ENCODE measurements at regions not wholly inside any gene's neighbourhood (a gene's known extent, or its start where the extent isn't known, plus 50 kb on each side); places are given as distances from the start of the nearest gene placed in this dataset.
"Not testable (repeated sequence)": the region's sequence is repeated elsewhere in the genome, so short reads cannot be mapped to it uniquely, and the experiment has no call there.

GRCh38 chrX:121871122-121871521, 823.7 kb downstream of the GLUD2 start:
- no peaks in the 10 kb centered on the region for H4K20me1 ChIP-seq (ENCODE audit: control insufficient read depth, insufficient read depth, low read depth, low read length)
- no peaks in the 10 kb centered on the region for H3F3A ChIP-seq (ENCODE audit: control insufficient read depth, insufficient read depth)
- H3K4me3 ChIP-seq (ENCODE audit: low read length), result no peak overlapping the region
- H3K27me3 ChIP-seq (ENCODE audit: control insufficient read depth, low read length), result no peaks in the 10 kb centered on the region
- no peaks in the 10 kb centered on the region for H3K79me2 ChIP-seq (ENCODE audit: control insufficient read depth, low read length)
- H3K36me3 ChIP-seq (ENCODE audit: control insufficient read depth, low read length), result no peaks in the 10 kb centered on the region
- no peak for TF ChIP-seq CTCF (IDR thresholded peaks at IDR 0.05; ENCODE audit: low read depth, low read length, poor library complexity, severe bottlenecking)
- TF ChIP-seq EZH2phosphoT487 (IDR thresholded peaks at IDR 0.05; ENCODE audit: borderline replicate concordance, low read length), result no peak
- H3K9me3 ChIP-seq (ENCODE audit: control insufficient read depth, insufficient read depth, low read length), result no peaks in the 10 kb centered on the region
- no peak overlapping the region for H3K27ac ChIP-seq (ENCODE audit: low read depth, low read length)
- no peaks in the 10 kb centered on the region for H3K4me1 ChIP-seq (ENCODE audit: control insufficient read depth, low read length)
- H3K4me2 ChIP-seq (ENCODE audit: low read length), result no peak overlapping the region
- no peaks in the 10 kb centered on the region for H3K9me2 ChIP-seq (replicated peaks; ENCODE audit: control insufficient read depth, low read length)

- H3K9me3 ChIP-seq (ENCODE audit: control insufficient read depth, insufficient read depth, low read length), result no peaks in the 10 kb centered on the region
- no peaks in the 10 kb centered on the region for H3K27me3 ChIP-seq (ENCODE audit: control insufficient read depth, low read length)
- H3K27ac ChIP-seq (ENCODE audit: low read depth, low read length), result no peak overlapping the region
- no peak overlapping the region for H3K4me2 ChIP-seq (ENCODE audit: low read length)
- no peak overlapping the region for H3K4me3 ChIP-seq (ENCODE audit: low read length)
- H3K4me1 ChIP-seq (ENCODE audit: control insufficient read depth, low read length), result no peaks in the 10 kb centered on the region
- H4K20me1 ChIP-seq (ENCODE audit: control insufficient read depth, insufficient read depth, low read depth, low read length), result no peaks in the 10 kb centered on the region
- H3K9me2 ChIP-seq (replicated peaks; ENCODE audit: control insufficient read depth, low read length), result no peaks in the 10 kb centered on the region
- H3K79me2 ChIP-seq (ENCODE audit: control insufficient read depth, low read length), result no peaks in the 10 kb centered on the region
- TF ChIP-seq CTCF (IDR thresholded peaks at IDR 0.05; ENCODE audit: low read depth, low read length, poor library complexity, severe bottlenecking) (no peak), EZH2phosphoT487 (IDR thresholded peaks at IDR 0.05; ENCODE audit: borderline replicate concordance, low read length) (no peak)
- H3K36me3 ChIP-seq (ENCODE audit: control insufficient read depth, low read length), result no peaks in the 10 kb centered on the region
- no peaks in the 10 kb centered on the region for H3F3A ChIP-seq (ENCODE audit: control insufficient read depth, insufficient read depth)
These were observed 828.9 kb downstream of the GLUD2 start for GRCh38 chrX:121876305-121876704.

- not testable (repeated sequence) for H3K4me2 ChIP-seq (ENCODE audit: low read length); H3K27ac ChIP-seq (ENCODE audit: low read depth, low read length); H3K4me3 ChIP-seq (ENCODE audit: low read length); H3K27me3 ChIP-seq (ENCODE audit: control insufficient read depth, low read length); H3K9me3 ChIP-seq (ENCODE audit: control insufficient read depth, insufficient read depth, low read length); H3K36me3 ChIP-seq (ENCODE audit: control insufficient read depth, low read length); H4K20me1 ChIP-seq (ENCODE audit: control insufficient read depth, insufficient read depth, low read depth, low read length); H3K4me1 ChIP-seq (ENCODE audit: control insufficient read depth, low read length); H3K9me2 ChIP-seq (replicated peaks; ENCODE audit: control insufficient read depth, low read length); H3F3A ChIP-seq (ENCODE audit: control insufficient read depth, insufficient read depth); H3K79me2 ChIP-seq (ENCODE audit: control insufficient read depth, low read length)
These were observed 829.9 kb downstream of the GLUD2 start for GRCh38 chrX:121877337-121877736.

- no peaks in the 10 kb centered on the region for H4K20me1 ChIP-seq (ENCODE audit: control insufficient read depth, insufficient read depth, low read depth, low read length)
- H3K9me2 ChIP-seq (replicated peaks; ENCODE audit: control insufficient read depth, low read length), result no peaks in the 10 kb centered on the region
- TF ChIP-seq EZH2phosphoT487 (IDR thresholded peaks at IDR 0.05; ENCODE audit: borderline replicate concordance, low read length), result no peak
- no peak for TF ChIP-seq CTCF (IDR thresholded peaks at IDR 0.05; ENCODE audit: low read depth, low read length, poor library complexity, severe bottlenecking)
- no peaks in the 10 kb centered on the region for H3K36me3 ChIP-seq (ENCODE audit: control insufficient read depth, low read length)
- no peak overlapping the region for H3K27ac ChIP-seq (ENCODE audit: low read depth, low read length)
- no peaks in the 10 kb centered on the region for H3F3A ChIP-seq (ENCODE audit: control insufficient read depth, insufficient read depth)
- no peaks in the 10 kb centered on the region for H3K27me3 ChIP-seq (ENCODE audit: control insufficient read depth, low read length)
- no peaks in the 10 kb centered on the region for H3K79me2 ChIP-seq (ENCODE audit: control insufficient read depth, low read length)
- H3K4me1 ChIP-seq (ENCODE audit: control insufficient read depth, low read length), result no peaks in the 10 kb centered on the region
- H3K4me2 ChIP-seq (ENCODE audit: low read length), result no peak overlapping the region
- no peak overlapping the region for H3K4me3 ChIP-seq (ENCODE audit: low read length)
- H3K9me3 ChIP-seq (ENCODE audit: control insufficient read depth, insufficient read depth, low read length), result no peaks in the 10 kb centered on the region
These were observed 839.1 kb downstream of the GLUD2 start for GRCh38 chrX:121886557-121886956.
